Fibroblast of villous mesenchyme (primary cell): ENCODE measurements at regions not wholly inside any gene's neighbourhood (a gene's known extent, or its start where the extent isn't known, plus 50 kb on each side); places are given as distances from the start of the nearest gene placed in this dataset.
A peak's percentile ranks its signal among the peaks of the same experiment; 100 is the strongest.

Experiments used
- DNase-seq: peaks from one replicate; pipeline ENCODE4 v3.0.0-alpha.2; 2010; ENCODE audit warnings: low read depth
- H3K4me3 ChIP-seq: 2 replicates; pipeline ENCODE4 v1.5.1; 2011; ENCODE audit warnings: low read depth, mild to moderate bottlenecking, low read length
- CTCF ChIP-seq: IDR thresholded peaks from 2 replicates; pipeline ENCODE4 v1.5.1; 2012; ENCODE audit warnings: low read depth, mild to moderate bottlenecking, low read length; ENCODE audit not compliant: insufficient read depth

GRCh38 chr5:120257358-120257971 lies 206.6 kb upstream of the PRR16 start:
- no peak for DNase-seq
- no peak for TF ChIP-seq CTCF
- no peak overlapping the region for H3K4me3 ChIP-seq

- H3K4me3 ChIP-seq: no peak overlapping the region
- TF ChIP-seq CTCF: no peak
- peak; percentile 69 for DNase-seq
These were observed 206.0 kb upstream of the PRR16 start for GRCh38 chr5:120258123-120258522.

GRCh38 chr5:120260651-120261050 lies 203.4 kb upstream of the PRR16 start:
- DNase-seq: no peak
- H3K4me3 ChIP-seq: no peak overlapping the region
- TF ChIP-seq CTCF: no peak

GRCh38 chr5:120270498-120270897 lies 193.6 kb upstream of the PRR16 start:
- no peak overlapping the region for H3K4me3 ChIP-seq
- DNase-seq: no peak
- TF ChIP-seq CTCF: no peak

GRCh38 chr5:120293796-120294195 lies 170.3 kb upstream of the PRR16 start:
- no peak overlapping the region for H3K4me3 ChIP-seq
- no peak for DNase-seq
- no peak for TF ChIP-seq CTCF

GRCh38 chr5:120297616-120298015 lies 166.5 kb upstream of the PRR16 start:
- TF ChIP-seq CTCF: no peak
- H3K4me3 ChIP-seq: no peak overlapping the region
- DNase-seq: peak; percentile 3

GRCh38 chr5:120298981-120299380 lies 165.1 kb upstream of the PRR16 start:
- TF ChIP-seq CTCF: no peak
- H3K4me3 ChIP-seq: no peak overlapping the region
- no peak for DNase-seq
